ENCODE measurements at regions not wholly inside any gene's neighbourhood (a gene's known extent, or its start where the extent isn't known, plus 50 kb on each side); places are given as distances from the start of the nearest gene placed in this dataset.

GRCh38 chr6:159512104-159512503 lies 180.9 kb downstream of the SOD2 start:
- Histone ChIP-seq H3K27me3 (no peaks in the 10 kb centered on the region), H3K9me3 (no peaks in the 10 kb centered on the region), H3K36me3 (no peaks in the 10 kb centered on the region), H3K4me1 (no peaks in the 10 kb centered on the region), H3K4me3 (replicated peaks in 1 of 3) (no peak overlapping the region), H3K27ac (no peak overlapping the region)
- DNase-seq: no peak
- TF ChIP-seq CTCF (IDR thresholded peaks at IDR 0.05) (no peak), POLR2A (IDR thresholded peaks at IDR 0.05) (no peak)
- intact Hi-C loops (cut with DNase I): no loop called here
- 75 to 77% methylated on average over 2 of the region's 2 CpGs for WGBS, 2 donors

GRCh38 chr6:159510141-159510540 lies 182.9 kb downstream of the SOD2 start:
- no peaks in the 10 kb centered on the region for H3K27me3 ChIP-seq
- WGBS, 2 donors: 86 to 91% methylated on average over 8 of the region's 8 CpGs
- no peak for DNase-seq
- no peak overlapping the region for H3K4me3 ChIP-seq (replicated peaks in 1 of 3)
- no peak for TF ChIP-seq CTCF (IDR thresholded peaks at IDR 0.05)
- no peaks in the 10 kb centered on the region for H3K4me1 ChIP-seq
- H3K27ac ChIP-seq: no peak overlapping the region
- H3K9me3 ChIP-seq: no peaks in the 10 kb centered on the region
- intact Hi-C loops (cut with DNase I): no loop called here
- no peaks in the 10 kb centered on the region for H3K36me3 ChIP-seq

GRCh38 chr6:159508931-159509330 lies 184.1 kb downstream of the SOD2 start:
- no peak for DNase-seq
- TF ChIP-seq CTCF (IDR thresholded peaks at IDR 0.05) (no peak), POLR2A (IDR thresholded peaks at IDR 0.05) (no peak)
- Histone ChIP-seq H3K27ac (no peak overlapping the region), H3K36me3 (no peaks in the 10 kb centered on the region), H3K9me3 (no peaks in the 10 kb centered on the region), H3K4me1 (no peaks in the 10 kb centered on the region), H3K4me3 (replicated peaks in 1 of 3) (no peak overlapping the region), H3K27me3 (no peaks in the 10 kb centered on the region)
- intact Hi-C loops (cut with DNase I): no loop called here
- 90% methylated on average over 2 of the region's 2 CpGs for WGBS, 2 donors

GRCh38 chr6:159506048-159506447 lies 187.0 kb downstream of the SOD2 start:
- 69 to 82% methylated on average over 4 of the region's 4 CpGs for WGBS, 2 donors
- Histone ChIP-seq H3K27ac (no peak overlapping the region), H3K27me3 (no peaks in the 10 kb centered on the region), H3K4me3 (replicated peaks in 1 of 3) (no peak overlapping the region), H3K4me1 (no peaks in the 10 kb centered on the region), H3K36me3 (no peaks in the 10 kb centered on the region), H3K9me3 (no peaks in the 10 kb centered on the region)
- TF ChIP-seq POLR2A (IDR thresholded peaks at IDR 0.05): no peak
- TF ChIP-seq CTCF (IDR thresholded peaks at IDR 0.05): no peak
- DNase-seq: no peak
- intact Hi-C loops (cut with DNase I): no loop called here

- no peak overlapping the region for H3K27ac ChIP-seq
- TF ChIP-seq POLR2A (IDR thresholded peaks at IDR 0.05) (no peak), CTCF (IDR thresholded peaks at IDR 0.05) (no peak)
- intact Hi-C loops (cut with DNase I): no loop called here
These were observed 187.7 kb downstream of the SOD2 start for GRCh38 chr6:159505140-159505922.

More at GRCh38 chr6:159505140-159505922, 187.7 kb downstream of the SOD2 start:
- peak; percentile 3 to 12 for DNase-seq
- Histone ChIP-seq H3K4me1 (no peaks in the 10 kb centered on the region), H3K36me3 (no peaks in the 10 kb centered on the region), H3K9me3 (no peaks in the 10 kb centered on the region), H3K4me3 (replicated peaks in 1 of 3) (no peak overlapping the region), H3K27me3 (no peaks in the 10 kb centered on the region)
- WGBS, 2 donors: 67 to 78% methylated on average over 17 to 19 of the region's 19 CpGs

Measured in thyroid gland (tissue), 4 donors.